HG03442 (cell line): ENCODE measurements at regions not wholly inside any gene's neighbourhood (a gene's known extent, or its start where the extent isn't known, plus 50 kb on each side); places are given as distances from the start of the nearest gene placed in this dataset.

Experiments used
- ATAC-seq: cut with Tn5 transposase; IDR thresholded peaks from one replicate; pipeline ENCODE4 v1.9.1; 2021; ENCODE audit warnings: mild to moderate bottlenecking, moderate library complexity; ENCODE audit not compliant: unreplicated experiment

GRCh38 chr21:36554411-36555157 is 74.7 kb upstream of the CLDN14 start:
- no peak for ATAC-seq

DNA sequence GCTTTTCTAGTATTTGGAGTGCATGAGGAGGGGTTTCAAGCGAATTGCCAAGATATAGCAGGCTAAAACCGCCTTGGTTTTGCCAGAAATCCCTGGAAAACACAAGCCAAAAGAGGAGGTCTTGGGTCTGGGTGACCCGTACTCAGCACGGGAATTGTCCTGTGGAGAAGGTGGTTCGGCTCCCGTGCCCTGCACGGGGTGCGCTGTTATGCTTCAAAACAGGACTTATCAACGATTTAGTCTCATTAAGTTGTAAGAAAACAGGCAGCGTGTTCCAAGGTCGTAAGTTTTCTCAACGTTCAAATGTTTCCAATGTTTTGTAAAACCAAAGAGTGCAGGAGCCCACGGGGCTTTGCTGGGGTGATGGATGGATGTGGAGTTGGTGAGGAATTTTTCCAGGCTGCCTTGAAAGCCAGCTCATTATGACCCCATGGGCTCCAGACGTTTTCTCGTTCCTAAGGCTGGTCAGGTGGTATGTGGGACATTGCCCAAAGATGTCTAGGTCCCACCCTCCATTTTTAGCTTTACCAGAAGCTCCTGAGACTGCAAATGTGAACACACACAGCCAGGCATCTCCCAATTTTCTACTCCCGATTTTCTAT is 75.4 kb upstream of the CLDN14 start:
- no peak for ATAC-seq

GRCh38 chr21:36557316-36557715 is 77.4 kb upstream of the CLDN14 start:
- no peak for ATAC-seq

GRCh38 chr21:36560933-36561575 is 81.1 kb upstream of the CLDN14 start:
- no peak for ATAC-seq

DNA sequence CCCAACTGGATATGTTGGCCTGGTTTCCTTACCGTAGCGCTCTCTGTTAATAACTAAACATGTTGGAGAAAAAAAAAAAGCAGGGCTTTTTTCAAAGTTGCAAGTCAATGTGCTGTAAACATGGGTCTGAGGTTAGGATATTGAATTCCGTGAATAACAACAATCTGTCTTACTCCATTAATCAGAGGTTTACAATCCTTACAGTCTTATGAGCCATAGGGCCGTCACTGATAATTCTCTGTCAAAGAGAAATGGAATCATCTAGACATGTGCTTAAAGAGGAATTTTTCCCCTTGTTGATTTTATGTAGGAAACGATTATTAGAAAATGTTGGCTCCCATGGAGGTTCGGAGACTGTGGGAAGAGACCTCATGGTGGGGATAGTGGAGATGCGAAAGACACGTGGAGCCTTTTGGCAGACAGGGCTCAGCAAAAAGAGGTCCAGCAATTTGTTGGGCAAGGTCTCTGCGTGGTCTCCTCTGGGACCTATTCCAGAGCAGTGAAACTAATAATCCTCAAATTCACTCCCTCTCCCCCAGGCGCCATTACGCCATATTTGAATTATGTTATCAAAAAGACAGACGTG is 83.5 kb upstream of the CLDN14 start:
- no peak for ATAC-seq

DNA sequence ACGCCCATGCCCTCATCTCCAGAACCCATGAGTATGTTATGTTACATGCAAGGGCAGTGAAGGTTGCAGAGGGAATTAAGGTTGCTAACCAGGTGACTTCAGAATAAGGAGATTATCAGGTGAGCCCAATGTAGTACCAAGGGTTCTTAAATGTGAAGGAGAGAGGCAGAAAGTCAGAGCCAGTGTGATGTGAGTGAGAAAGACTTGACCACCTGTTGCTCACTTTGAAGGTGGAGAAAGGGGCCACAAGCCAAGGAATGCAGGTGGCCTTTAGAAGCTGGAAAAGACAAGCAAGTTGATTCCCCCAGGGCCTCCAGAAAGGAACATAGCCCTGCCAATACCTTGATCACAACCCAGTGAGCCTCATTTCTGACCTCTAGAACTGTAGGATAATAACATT is 84.7 kb upstream of the CLDN14 start:
- no peak for ATAC-seq

GRCh38 chr21:36565540-36565939 is 85.6 kb upstream of the CLDN14 start:
- ATAC-seq: no peak

GRCh38 chr21:36566644-36567043 is 86.7 kb upstream of the CLDN14 start:
- ATAC-seq: no peak

DNA sequence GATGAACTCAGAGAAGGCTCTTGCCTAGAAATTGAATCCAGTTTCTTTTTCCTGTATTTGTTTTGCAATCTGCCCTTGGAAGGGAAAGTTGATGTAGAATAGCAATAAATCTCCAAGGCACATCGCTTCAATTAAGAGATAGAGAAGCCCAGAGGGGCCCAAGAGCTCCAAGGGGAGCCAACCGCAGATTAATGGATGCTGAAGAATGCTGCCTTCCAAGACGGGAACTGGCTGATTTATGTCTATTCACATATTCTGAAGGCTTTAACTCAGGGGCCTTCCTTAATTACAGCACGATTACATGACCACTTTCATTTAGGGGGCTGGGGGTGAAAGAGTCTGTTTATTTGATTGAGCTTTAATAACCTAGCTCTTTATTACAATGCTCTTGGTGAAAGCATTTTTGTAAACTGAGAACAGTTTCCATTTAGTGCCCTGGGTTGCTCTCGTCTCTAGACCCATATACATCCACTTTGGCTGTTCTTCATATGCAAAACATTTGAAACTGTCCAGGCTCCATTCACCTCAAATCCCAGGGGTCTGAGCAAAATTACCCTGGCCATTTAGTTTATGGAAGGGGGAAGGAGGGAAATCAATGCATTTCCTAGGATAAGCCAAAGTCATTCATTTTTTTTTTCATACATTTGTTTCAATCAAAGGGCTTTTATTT is 87.4 kb upstream of the CLDN14 start:
- ATAC-seq: no peak

- no peak for ATAC-seq
Observed at GRCh38 chr21:36569511-36569910, 89.6 kb upstream of the CLDN14 start.

DNA sequence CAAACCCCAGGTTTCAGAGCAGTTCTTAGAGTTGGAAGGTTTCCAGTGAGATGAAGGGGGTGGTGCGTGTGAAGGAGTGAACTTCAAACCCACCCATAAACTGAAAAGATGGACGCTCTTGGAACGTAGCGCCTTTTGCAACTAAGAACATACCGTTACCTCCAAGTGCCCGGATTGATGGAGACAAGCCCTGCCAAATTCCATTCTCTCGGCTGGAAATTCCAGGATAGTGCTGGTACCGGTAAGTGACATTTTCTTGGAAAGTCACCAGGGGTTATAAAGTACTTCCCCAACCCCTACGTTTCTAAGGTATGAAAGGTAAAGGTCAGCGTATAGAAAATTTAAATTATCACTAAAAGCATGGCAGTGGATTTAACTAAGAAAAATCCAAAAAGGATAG is 91.6 kb upstream of the CLDN14 start:
- no peak for ATAC-seq

- ATAC-seq: no peak
Observed at GRCh38 chr21:36572039-36572438, 92.1 kb upstream of the CLDN14 start.

DNA sequence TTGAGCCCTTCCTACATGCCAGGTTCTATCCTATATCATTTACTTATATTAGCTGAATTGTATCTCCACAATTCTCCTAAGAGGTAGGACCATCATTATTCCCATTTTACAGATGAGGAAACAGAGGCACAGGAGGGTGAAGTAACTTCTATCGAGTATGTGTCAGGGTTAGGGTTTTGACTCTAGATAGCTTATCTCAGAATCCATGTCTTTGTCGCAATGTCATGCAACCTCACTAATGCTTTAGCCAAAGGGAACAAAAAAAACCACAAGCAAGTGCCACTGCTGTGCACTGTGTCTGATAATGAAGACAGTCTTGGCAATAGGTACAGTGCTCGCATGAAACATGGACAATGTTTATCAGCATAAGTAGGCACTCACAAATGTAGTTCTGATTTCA is 95.4 kb upstream of the CLDN14 start:
- ATAC-seq: no peak

- no peak for ATAC-seq
Observed at GRCh38 chr21:36576441-36576840, 96.5 kb upstream of the CLDN14 start.

GRCh38 chr21:36579898-36580297 is 100.0 kb upstream of the CLDN14 start:
- no peak for ATAC-seq

DNA sequence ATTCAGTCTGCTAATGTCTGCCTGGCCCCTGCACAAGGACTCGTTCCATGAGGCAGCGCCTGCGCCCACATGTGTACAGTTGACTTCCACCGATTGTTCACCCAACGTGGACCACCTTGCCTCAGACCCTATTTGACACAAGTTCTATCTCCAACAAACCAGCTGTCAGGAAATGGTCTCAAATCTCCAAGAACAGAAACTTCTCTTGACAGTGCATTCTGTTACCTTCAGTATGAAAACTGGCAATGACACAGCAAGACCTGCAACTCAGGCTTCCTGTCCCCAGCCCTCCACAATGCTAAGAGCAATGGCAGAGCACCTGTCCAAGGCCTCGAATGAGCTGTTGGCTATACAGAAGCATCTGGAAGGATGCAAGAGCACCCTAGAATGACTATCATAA is 102.3 kb upstream of the CLDN14 start:
- no peak for ATAC-seq

DNA sequence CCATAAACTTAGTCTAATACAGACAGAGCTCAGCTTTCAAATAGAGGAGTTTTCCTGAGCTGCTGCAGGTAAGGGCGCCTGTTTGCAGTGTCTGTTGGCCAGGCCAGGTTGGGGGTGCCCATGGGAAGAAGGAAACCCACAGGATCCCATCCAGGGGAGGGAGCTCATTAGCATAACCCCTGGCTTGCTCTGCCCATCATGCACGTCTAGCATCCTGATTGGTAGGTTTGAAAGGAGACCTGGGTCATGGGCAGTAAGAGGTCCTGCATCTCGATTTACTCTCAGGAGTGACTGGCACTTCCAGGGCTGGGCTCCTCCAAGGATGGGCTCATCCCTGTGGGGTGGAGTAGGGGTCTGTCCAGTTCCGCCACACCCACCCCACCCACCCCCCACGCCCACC is 103.7 kb upstream of the CLDN14 start:
- no peak for ATAC-seq

DNA sequence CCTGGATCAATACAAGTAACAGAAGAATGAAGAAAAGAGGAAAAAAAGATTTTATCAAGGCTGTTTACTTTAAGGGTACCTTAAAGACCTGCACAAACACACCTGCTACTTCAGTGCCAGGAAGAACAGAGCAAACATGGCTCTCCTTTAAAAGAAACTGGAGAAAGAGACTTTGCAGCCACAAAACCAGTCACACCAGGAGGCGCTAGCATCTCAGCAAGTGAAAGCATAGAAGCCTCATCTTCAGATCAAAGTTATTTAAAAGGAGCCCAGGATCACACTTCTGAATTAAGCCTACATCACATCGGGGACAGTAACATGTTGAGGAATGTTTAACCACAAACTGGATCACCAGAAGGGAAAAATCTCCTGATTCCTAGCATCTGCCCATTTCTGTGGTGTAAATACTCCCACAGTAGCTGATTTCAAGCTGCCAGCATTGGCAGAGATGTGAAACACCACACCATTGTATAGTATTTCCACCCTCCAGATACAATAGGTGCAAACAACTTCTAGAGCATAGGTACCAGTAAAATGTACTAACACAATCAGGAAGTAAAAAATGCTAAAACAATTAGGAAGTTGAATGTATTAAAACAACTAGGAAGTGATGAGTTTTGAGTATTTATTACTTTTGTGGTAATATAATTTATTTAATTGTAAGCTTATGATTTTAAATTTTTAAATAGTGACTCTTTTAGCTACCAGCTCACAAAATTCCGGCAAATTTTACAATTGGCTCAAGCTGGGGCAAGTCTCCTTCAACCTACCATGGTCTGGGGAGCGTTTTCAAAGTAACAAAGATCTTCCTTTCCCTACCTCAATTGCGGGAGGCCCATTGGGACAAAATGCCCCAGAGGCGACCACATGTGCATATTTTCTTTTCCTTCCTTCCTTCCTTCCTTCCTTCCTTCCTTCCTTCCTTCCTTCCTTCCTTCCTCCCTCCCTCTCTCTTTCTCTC is 105.3 kb upstream of the CLDN14 start:
- no peak for ATAC-seq

DNA sequence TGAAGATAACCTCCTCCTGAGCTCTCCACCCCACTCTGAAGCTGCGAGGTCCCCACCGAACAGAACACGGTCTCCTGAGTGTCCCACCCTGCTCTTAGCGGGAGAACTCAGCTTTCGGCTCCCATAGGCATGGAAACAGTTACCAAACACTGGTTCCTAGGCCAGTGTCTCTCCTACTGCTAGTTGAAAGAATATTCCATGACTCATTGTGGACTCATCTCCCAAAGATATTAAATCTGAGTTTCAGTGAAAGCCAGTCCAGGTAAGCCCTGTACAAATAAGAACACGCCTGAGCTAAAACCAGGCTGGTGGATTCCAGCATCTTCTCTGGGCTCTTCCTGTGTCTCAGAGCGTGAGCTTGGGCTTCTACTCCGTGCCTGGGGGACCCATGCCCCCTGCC is 107.5 kb upstream of the CLDN14 start:
- ATAC-seq: no peak

DNA sequence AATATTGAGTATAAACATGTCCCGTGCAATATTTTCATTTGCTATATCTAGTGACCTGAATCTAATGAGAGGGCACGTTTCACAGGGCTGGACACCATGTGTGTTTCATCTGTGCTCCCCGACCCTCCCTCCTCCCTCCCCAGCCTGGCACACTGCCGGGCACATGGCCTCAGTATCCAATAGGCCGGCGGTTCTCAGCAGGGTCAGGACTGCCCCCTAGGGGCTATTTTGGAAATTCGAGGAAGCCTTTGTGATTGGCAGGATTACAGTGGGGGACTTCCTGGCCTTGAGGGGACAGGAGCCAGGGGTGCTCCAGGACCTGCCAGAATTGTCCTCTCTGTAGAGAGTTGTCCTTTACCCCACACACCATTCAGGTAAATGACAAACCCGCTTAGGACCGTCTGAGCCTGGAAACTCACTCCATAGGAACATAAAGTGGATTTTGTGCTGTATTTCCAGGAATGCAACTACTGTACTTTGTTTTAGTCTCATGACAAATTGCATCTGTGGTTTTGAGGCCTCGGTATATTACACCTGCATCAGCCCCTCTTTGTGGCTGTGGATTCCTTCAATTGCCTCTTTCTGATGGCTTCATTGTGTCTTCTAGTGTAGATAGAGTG is 109.5 kb upstream of the SIM2 start:
- ATAC-seq: no peak
